ENCODE measurements at regions not wholly inside any gene's neighbourhood (a gene's known extent, or its start where the extent isn't known, plus 50 kb on each side); places are given as distances from the start of the nearest gene placed in this dataset.

DNA sequence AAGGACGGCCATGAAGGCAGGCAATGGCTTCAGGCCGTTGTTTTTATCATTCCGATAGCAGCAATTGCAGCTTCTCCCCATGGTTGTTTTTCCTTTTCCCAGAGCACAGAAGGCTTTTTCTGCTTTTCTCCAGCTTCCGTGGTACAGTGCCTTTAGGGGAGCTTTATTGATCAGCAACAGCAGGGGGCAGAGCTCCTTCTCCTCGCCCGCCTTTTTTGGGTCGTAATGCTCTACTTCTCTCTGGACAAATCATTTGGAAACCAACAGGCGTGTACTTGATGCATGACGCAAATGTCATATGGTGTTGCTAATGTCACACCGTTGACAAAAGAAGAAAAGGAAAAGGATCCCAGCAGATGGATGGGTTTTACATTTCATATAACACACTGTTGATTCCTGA, 79.7 kb upstream of the SNRK start:
- DNase-seq: no peak

DNA sequence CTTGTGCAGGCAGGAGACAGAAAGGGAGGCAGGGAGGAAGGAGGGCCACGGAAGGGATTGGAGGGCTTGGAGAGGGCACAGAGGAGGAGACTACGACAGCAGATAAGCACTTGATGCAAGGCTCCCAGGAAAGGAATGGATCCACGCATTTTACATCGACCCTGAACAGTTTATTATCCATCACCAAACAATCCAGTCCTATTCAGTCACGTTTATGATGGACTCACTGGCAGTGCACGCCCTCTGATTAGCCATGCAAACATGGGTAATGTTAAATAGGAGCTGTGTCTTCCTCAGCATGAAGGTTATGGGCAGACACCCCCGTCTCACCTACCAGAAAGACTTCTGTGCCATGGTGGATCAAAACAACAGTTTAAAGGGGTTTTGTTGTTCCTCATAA, 80.2 kb upstream of the SNRK start:
- DNase-seq: no peak

DNA sequence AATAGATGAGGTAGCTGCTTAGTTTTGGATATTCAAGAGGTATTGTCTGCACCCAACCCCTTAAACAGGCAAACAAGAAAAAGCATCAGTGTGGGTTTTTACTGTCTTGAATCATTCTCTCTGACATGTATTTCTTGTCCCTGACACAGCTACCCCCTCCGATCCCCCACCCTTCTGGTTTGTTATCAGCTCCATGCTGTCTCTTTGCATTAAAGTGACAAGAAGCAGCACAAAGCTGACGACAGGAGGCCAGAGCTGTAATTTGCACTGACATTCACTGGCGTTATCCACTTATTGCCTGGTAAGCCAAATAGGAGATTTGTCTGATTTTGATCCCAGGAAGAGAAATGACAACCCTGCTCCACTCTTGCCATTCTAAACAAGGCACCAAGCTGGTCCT, 83.3 kb upstream of the SNRK start:
- DNase-seq: no peak

DNA sequence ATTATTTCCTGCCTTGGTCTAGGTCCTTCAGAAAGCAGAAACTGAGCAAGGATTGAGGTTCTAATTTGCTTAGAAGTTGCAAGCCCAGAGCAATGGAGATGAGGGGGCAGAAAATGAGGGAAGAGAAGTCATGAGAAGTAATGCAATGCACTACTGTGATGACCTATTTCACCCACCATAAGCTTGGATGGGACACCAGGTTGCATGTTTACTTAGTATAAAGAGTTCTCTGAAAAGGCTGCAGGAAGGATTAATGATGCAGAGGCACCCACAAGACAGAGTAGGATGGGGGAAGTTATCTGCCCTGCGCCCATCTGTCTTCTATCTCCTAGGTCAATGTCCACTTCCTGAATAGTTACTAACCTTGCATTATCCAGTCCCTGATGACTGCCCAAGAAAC, 84.8 kb upstream of the SNRK start:
- DNase-seq: no peak

DNA sequence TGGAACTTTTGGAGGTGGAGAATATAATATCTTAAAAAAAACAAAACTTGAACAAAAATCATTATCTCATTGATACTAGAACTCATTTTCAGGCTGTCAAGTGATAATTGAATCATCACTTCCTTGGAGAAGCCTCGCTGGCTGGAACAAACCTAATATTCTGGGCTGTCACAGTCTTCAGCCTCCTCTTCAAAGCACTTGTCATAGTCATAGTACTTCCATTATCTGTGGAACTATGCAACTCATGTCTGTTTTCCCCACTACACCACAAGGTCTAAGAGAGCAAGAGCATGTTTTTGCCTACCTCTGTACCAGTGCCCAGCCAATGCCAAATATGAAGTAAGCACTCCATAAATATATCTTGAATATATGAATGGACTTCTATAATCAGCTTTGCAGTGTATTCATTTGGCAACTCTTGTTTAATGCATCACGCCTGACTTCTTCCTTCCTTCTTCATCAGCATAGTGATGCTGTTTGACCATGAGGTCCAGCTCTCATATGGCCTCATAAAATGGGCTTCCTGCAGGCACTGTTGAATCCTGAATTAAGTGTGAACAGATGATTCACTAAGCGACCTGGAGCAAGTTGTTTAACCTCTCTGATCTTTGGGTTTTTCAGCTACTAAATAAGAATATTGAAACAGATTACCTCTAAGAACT, 86.6 kb upstream of the SNRK start:
- no peak for DNase-seq

DNA sequence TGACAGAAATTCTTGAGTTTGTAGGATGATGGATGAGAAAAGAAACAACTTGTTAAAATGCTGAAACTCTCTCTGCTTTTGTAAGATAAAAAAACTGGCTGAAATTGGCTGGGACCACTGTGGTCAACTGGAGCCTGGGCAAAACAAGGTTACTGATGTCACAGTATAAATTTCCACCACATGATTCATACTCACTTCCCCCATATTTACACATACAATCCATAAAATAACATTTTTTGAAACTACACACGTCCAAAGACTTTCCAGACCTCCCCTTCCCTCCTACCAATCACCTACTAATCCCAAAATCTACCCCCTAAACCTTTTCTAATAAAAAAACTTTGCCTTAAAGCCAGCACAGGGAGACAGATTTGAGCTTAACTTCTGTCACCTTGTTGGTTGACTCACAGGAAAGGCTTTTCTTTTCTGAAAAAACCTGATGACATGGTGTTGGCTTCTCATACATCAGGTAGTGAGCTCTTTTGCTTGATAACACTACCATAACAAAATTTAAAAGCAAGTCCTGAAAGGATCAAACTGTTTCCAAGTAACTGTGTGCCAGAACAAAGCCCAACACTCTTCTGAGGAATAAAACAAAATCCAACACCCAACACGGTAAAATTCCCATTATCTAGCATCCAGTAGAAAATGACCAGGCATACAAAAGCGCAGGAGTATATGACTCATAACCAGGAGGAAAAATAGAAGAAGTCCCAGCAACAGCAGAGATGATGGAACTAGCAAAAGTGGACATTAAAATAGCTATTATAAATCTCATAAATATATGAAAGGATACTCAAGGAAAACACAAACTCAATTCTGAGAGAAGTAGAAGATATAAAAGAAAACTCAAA, 87.3 kb upstream of the SNRK start:
- DNase-seq: no peak

DNA sequence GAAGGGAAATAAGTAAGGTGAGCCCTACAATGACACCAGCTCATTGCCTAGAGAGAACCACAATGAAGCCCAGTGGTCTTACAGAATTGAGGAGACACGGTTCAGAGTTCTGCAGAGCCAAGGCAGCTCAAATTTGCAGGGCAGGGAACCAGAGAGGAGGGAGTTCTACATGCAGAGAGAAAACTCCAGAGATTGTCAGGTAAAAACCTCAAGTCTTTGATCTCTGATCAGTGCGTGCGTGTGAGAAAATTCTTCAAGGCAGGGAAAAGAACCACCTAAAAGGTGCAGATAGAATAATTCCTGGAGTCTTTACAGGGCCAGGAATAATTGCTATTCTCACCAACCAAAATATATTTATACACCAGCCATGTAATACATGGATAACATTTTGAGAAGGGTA, 88.0 kb upstream of the SNRK start:
- DNase-seq: no peak

DNA sequence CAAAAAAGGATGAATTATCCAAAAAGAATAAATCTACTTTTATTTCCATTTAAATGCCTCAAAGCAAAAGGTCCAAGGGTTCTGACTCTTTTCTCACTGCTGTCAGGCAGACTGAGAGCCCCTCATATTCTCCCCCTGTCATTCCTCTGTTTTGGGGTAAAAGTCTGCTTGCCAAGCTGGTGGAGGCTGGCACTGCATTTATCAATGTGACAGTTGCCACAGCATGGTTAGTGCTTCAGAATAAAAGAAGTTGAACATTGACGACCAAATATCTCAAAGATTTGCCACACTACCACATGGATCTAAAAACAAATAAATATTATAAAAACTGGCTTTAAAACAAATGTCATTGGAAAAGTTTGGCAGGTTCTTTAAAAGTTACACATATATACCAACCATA, 89.2 kb upstream of the SNRK start:
- DNase-seq: no peak

DNA sequence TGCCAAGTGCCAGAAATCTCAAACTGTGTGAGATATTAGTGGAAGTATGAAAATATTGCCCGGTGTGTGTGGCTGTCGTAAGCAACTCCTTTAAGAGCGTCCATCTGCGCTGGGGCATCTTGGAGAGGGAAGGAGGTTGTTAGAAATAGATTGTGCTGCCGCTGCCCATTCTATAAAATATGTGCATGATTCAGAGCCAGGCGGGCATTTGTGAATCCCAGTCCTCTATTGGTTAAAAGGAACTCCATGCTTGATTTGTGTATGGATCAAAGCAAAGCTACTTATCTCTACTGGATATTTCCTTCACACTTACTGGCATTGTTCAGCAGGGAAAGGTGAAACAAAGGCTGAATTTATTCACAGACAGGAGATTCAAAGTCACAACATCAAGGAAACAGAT, 89.6 kb upstream of the SNRK start:
- DNase-seq: no peak

DNA sequence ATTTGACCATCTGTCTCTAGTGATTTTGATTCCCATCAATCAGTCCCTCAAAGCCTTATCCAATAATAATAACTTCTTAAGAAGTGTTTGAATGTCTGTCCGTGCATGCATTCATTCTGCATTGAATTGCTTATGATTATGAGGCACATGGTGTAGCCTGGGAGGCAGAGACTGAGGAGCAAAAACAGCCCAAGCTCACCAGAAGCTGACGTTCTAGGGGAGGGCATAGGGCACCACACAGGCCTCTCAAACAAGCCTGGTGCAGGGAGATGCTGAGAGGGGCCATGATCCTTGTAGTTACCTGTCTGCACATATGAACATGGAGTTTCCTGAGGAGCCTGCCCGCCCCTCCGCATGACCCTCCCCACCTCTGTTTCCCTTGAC, 89.2 kb upstream of the POMGNT2 start:
- DNase-seq: no peak

DNA sequence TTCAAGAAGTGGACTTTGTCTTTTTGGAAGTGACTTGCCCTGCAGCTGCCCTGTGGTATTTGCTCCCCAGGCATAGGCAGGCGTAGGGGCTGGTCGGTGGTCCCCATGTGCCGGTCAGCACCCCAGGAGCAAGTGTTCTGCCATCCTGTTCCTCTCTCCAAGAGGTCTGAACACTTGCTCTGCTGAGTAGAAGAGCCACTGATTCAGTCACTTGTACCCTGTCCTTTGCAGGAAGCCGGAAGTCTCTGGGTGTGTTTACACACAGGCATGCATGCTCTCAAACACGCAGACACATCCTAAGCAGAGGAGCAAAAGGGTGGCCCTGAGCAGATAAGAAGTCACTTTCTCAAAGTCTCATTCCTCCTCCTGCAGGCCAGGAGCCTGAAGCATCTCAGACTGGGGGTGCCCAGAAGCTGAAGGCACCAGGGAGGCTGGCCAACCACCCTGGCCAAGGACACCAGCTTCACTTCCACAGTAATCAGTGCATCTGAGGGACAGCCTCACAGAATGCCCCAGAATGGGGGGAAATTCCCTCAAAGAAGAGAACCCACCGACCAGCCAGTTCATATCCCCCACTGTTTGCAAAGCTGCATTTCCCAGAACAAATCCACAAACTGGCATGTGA, 88.7 kb upstream of the POMGNT2 start:
- DNase-seq: peak; percentile 38

DNA sequence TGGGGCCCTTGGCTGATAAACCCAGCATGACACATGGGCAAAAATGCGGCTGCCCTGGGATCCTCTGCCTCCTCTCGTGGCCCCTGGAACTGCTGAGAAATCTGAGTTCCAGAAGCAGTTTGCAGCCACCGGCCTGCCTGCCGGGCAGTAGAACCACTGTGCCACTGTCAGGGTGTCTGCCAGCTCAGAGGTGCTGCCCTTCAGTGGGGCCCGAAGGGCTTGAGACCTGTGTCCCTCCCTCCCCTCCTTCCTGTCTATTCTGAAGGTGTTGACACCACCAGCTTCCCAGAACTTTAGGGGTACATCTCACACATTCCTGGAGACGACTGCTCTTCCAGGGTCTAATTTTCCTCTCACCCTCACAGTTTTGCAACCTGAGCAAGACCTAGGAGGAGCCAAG, 88.2 kb upstream of the POMGNT2 start:
- DNase-seq: no peak

DNA sequence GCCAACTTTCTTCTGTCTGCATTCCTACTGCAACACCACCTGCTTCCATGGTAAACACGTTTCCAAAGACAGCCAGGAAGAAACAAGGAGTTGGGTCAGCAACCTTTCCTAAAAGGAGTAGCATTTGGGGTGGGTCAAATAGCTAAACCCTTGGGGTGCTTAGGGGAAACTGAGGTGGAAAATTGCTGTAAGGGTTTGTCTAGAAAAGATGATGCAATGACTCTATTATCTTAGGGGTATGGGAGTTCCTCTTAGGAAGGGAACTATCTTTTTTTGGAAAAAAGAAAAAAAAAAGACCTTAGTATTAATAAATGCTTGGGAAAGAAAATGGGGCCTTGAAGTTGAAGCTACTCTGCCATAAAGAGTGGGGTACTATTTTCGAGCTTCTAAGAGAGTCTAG, 86.1 kb upstream of the POMGNT2 start:
- no peak for DNase-seq

DNA sequence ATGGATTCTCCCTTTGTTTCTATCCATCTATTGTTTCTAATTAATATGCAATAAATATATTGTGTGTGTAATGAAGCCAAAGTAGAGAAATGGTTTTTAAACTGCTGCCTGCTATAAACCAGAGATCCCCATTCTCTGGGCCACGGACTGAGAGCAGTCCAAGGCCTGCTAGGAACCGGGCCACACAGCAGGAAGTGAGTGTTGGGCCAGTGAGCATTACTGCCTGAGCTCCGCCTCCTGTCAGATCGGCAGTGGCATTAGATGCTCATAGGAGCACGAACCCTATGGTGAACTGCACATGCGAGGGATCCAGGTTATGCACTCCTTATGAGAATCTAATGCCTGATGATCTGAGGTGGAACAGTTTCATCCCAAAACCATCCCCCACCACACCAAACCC, 85.2 kb upstream of the POMGNT2 start:
- DNase-seq: no peak

DNA sequence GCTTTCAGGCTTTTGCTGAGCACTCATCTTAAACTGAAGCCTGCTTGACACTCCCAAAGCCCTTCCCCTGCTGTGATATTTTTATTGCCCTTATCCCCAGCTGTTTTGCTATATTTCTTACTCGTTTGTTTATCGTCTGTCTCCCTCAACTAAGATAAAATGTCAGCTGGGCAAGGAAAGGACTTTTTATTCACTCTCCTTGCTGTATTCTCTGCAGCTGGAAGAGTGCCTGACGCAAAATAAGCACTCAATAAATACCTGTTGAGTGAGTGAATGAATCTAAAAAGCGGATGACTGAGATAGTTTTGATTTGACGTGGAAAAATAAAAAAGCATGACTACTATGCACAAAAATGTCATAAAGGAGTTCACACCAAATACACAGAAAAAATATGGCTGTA, 84.8 kb upstream of the POMGNT2 start:
- DNase-seq: no peak

DNA sequence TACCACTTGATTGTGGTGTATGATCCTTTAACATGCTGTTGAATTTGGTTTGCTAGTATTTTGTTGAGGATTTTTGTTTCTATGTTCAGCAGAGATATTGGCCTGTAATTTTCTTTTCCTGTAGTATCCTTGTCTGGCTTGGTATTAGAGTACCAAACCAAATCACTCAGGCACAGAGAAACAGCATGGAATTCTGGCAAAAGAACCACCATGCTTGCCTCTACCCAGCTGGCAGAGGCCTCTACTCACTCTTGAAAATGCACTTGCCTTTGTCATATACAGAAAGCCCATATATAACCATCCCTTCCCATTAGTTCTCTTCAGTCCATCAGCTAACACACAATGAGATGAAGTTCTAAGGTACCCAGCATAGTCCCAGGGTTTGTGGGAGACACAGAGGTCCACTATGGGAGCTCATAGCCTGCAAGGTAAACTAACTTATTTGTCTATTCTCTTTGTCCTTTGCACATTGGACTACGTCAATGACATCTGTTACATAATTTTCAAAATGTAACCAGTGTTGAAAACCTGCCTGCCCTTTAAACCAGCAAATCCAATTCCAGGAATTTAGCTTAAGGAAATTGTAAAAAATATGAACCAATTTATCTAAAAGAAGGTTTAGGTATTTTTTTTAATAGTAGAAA, 82.1 kb upstream of the POMGNT2 start:
- DNase-seq: no peak

DNA sequence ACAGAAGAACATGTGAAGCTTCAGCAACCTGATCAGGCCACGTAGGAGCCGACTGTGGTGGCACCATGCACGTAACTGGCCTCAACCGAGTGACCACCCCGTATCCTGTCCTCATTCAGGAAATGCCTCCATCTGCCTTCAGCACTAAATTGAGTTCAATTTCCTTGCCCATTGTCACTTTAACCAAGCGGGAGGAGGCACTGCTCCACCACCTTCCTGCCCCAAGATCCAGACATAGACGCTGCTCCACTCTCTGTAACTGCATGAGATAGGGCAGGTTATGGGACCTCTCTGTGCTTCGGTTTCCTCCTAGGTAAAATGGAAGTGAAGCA, 80.1 kb upstream of the POMGNT2 start:
- no peak for DNase-seq

DNA sequence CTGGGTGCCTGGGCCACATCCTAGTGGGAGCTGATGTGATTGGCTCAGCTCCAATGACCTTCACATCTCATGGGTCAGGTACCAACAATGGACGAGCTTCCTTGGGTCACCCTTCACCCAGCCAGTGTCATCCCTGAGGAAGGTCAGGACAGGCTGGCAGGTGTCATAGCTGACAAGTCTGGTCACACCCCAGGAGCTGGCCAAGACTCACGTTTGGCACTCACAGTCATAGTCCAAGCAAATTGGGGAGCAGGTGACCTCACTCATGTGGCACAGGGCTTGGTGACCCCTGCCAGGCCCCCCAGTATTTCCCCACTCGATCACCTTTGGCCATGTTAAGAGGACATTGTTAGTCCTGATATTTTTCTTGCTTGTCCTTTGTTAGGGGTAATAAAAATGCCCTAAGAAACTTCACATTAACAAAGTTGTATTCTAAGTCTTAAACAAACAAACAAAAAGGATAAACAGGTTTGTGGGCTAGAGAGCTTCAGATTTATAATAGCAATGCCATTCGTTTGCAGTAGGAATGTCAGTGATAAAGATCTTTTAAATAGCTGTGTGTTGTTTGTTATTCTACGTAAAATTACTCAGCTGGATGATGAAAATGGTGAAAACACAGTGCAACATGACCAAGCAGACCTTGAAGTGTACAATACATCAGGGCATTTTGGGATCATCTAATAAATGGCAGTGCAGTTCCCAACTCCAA, 79.5 kb upstream of the POMGNT2 start:
- no peak for DNase-seq

DNA sequence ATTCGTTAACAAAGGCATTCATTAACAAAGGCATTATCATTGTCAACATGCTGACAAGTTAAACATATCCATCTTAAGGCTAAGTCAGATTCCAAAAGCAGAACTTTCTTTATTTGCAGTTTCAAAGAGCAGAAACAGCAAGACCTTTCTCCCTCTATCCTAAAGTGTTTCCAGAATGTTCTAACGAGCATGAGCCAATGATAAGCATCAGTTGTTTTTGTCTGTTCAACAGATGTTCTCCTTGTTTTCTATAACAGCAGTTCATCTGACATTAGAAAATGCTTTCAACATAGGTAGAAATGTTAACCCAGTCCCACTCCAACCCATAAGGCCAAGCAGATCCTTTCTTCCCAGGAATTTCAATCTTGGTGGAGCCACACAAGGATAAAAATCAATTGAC, 77.6 kb upstream of the POMGNT2 start:
- DNase-seq: no peak

DNA sequence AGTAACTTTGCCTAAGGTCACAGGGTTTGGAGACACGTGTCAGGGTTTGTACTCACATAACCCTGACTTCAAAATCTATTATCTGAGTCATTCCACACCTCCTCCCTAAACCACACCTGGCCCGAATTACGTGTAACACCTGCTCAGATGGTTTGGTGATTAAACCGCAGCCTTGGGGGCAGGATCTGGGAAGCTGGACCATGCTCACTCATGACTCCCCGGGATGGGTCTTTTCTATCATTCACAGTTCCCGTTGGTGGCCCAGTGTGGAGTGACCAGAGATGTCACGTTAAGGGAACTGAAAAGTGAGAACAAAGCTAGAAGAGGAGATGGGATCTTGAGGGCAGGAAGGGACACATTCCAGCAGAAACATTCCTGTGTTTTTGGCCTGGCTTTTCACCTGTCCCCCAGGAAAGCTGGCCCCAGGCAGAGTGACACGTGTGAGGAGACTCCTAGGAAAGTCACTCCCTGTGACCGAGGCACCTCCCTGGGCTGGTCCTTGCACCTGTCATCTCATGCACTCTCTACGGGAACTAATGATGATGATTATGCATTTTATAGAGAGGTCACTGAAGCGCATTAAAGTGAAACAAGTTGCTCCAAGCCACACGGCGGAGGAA, 75.4 kb upstream of the POMGNT2 start:
- DNase-seq: peak; percentile 67

DNA sequence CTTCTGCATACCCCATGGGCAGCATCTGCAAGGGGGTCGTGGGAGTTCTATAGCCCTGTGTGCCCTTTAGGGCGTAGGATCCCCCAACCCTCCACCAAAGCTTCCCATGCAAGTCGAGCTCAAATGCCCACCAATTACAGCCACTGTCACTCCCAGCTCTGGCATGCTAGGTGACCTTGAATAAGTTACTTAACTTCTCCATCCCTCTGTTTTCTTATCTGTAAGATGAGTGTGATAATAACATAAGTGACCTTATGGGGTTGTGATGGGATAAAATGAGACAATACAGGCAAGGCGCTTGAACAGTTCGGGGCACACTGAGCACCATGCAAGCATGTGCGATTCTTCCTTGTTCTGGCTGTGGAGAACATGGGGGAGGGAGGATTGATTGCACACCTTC, 74.8 kb upstream of the POMGNT2 start:
- no peak for DNase-seq

DNA sequence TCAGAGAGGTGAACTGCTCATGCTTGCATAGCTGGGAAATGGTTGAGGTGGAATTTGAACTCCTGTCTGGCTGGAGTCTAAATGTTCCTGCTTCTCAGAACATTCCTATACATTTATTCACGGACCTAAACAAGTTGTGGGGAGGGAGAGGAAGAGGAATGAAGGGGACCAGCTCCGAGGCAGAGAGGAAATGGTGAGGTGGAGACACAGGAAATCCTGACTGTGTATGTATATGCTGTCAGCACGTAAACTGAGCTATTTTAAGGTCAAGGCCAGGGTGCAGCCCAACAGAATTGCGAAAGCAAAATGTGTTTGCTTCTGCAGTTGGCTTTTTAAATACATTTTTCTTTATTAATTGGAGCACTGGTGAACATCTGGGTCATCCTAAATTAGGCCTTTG, 74.1 kb upstream of the POMGNT2 start:
- DNase-seq: no peak

DNA sequence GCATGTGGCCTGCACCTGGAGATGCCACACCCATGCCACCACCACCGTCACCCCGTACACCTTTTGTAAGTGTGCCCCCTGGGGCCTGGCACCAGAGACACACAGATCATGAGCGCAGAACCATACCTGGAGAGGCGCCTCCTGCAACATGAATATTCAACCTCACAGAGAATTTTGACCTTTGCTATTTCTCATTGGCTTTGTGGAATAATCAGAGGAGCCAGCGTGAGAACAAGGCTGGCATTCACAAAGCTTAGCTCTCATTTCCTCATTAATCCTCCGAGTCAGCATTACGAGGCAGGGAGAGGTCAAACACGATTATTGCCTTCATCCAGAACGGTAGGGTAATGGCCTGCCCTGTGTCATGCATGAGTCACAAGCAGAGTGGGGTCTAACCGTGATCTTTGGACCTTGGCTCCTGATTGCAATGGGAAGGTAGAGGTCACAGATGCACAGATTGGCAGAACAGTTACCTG, 73.0 kb upstream of the POMGNT2 start:
- no peak for DNase-seq
